ENCODE measurements at regions not wholly inside any gene's neighbourhood (a gene's known extent, or its start where the extent isn't known, plus 50 kb on each side); places are given as distances from the start of the nearest gene placed in this dataset.

- no peak for TF ChIP-seq CTCF (conservative IDR thresholded peaks at IDR 0.05 in 1 of 2, IDR thresholded peaks at IDR 0.05 in 1 of 2; ENCODE audit: low read depth in 1 of 2, low read length in 2 of 2)
- TF ChIP-seq EZH2 (IDR thresholded peaks at IDR 0.05; ENCODE audit: low read length, missing control alignments), result no peak
Observed at GRCh38 chr15:37291920-37292319, 191.6 kb upstream of the MEIS2 start.

Measured in fibroblast of lung (primary cell).